ENCODE measurements at regions not wholly inside any gene's neighbourhood (a gene's known extent, or its start where the extent isn't known, plus 50 kb on each side); places are given as distances from the start of the nearest gene placed in this dataset.

DNA sequence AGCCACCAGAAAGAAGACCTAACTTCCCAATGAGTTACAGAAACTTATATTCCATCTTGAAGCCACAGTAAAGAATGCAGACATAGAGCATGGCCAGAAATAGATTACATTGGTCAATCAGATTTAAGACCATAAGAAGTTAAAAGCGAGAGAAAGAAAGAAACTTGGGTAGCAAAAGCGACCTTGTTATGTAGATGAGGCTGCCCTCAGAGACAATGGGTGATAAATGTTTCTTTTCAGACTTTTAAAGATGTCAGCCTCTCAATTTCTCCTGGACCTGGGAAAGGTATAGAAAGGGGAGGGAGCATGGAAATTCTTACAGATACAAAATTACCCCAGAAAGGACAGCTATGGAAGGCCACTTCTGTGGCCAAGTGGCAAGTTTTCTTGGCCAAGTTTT is 732.6 kb upstream of the LUZP2 start:
- TF ChIP-seq CTCF (IDR thresholded peaks at IDR 0.05) (no peak), POLR2AphosphoS5 (IDR thresholded peaks at IDR 0.05) (no peak), EP300 (IDR thresholded peaks at IDR 0.05) (no peak), POLR2A (IDR thresholded peaks at IDR 0.05) (no peak)

All from stomach (tissue), 4 donors.